ENCODE measurements at regions not wholly inside any gene's neighbourhood (a gene's known extent, or its start where the extent isn't known, plus 50 kb on each side); places are given as distances from the start of the nearest gene placed in this dataset.

DNA sequence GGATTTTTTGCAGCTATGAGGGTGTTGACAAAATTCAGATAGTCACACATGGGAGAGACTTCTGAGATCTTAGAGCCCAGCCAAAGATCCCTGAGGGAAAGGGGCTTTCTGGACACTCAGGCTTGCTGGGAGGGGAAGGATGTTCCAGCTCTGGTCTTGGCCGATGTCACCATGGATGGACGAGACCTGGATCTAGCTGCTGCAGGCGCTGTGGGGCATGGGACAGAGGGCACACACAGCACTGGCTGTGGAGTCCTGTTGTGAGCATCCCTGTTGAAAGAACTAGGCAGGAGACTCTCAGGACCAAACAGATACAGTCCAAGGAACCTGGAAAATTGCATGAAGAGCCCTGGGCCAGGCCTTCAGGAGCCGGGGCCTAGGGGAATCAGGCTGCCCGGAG is 80.1 kb upstream of the SDK2 start:
- TF ChIP-seq CTCF (conservative IDR thresholded peaks at IDR 0.05; ENCODE audit: low read depth, low read length) (no peak), EZH2 (IDR thresholded peaks at IDR 0.05; ENCODE audit: low read length, unreplicated experiment) (no peak), EZH2phosphoT487 (IDR thresholded peaks at IDR 0.05; ENCODE audit: borderline replicate concordance, low read length) (no peak)

Data from PC-3 (cell line).